ENCODE measurements at regions not wholly inside any gene's neighbourhood (a gene's known extent, or its start where the extent isn't known, plus 50 kb on each side); places are given as distances from the start of the nearest gene placed in this dataset.

DNA sequence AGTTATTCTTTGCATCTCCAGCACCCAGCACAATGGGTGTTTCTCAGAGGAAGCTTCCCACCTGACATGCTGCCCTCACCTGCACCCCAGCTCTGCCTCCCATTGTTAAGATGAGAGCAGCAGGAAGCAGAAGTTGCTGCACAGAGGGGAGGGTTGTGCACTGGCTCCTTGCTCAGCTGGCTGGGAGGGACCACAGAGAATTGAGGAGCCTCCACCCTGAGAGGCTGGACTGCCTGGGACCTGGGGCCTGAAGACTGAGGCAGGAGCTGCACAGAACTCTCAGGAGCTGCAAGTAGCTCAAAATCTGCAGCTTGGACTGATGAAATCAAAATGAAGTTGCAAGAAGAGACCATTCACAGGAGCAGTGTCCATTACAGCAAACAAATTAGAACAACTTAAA lies 222.3 kb upstream of the LINGO1 start (continued):
- TF ChIP-seq, protein P1, sequence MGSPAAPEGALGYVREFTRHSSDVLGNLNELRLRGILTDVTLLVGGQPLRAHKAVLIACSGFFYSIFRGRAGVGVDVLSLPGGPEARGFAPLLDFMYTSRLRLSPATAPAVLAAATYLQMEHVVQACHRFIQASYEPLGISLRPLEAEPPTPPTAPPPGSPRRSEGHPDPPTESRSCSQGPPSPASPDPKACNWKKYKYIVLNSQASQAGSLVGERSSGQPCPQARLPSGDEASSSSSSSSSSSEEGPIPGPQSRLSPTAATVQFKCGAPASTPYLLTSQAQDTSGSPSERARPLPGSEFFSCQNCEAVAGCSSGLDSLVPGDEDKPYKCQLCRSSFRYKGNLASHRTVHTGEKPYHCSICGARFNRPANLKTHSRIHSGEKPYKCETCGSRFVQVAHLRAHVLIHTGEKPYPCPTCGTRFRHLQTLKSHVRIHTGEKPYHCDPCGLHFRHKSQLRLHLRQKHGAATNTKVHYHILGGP (tag by site-specific recombination; IDR thresholded peaks at IDR 0.05), result no peak

DNA sequence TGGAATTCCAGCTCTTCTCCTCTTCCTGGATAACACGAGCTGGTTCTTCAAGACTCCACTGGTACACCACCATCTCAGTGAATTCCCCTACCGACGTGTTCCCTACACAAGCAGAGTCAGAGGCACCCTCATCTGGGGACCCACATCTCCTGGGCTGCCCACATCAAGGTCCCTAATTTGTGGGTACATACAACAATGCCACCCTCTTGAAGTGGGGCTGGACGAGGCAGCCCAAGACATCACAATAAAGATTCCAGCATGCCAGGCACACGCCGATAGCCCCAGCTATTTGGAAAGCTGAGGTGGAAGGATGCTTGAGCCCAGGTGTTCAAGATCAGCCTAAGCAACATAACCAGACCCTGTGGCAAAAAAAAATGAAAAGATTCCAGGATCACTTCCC lies 221.2 kb upstream of the LINGO1 start:
- Histone ChIP-seq H3K4me1 (ENCODE audit: control insufficient read depth, insufficient read depth, low read length) (no peaks in the 10 kb centered on the region), H3K27ac (ENCODE audit: extremely low read depth, low read depth, low read length) (no peak overlapping the region), H3K9me3 (ENCODE audit: control insufficient read depth, insufficient read depth, low read depth, low read length) (no peaks in the 10 kb centered on the region), H3K4me3 (ENCODE audit: low read depth, low read length) (no peak overlapping the region), H3K36me3 (ENCODE audit: control insufficient read depth in 2 of 2, insufficient read depth in 1 of 2, low read length in 2 of 2) (no peaks in the 10 kb centered on the region)
- CTCF ChIA-PET, result interaction anchor here (0.6 to 1.1 kb wide), 3 partner anchors 17 to 201 kb away, joined by 3 to 4 read pairs (median 4); no protein-coding TSS in a partner anchor
- TF ChIP-seq ZIC2 (tag by site-specific recombination; IDR thresholded peaks at IDR 0.05) (no peak), ZNF548 (tag by site-specific recombination; IDR thresholded peaks at IDR 0.05) (no peak), TCF7L2 (IDR thresholded peaks at IDR 0.05; ENCODE audit: borderline replicate concordance, low read depth, low read length) (no peak), ZNF514 (tag by site-specific recombination; IDR thresholded peaks at IDR 0.05) (no peak), MEIS1 (CRISPR knock-in tag; IDR thresholded peaks at IDR 0.05; ENCODE audit: borderline replicate concordance) (no peak), KLF7 (tag by site-specific recombination; IDR thresholded peaks at IDR 0.05; ENCODE audit: borderline replicate concordance) (no peak), ZNF114 (tag by site-specific recombination; IDR thresholded peaks at IDR 0.05) (no peak), SP2 (tag by site-specific recombination; IDR thresholded peaks at IDR 0.05) (no peak), ZNF747 (tag by site-specific recombination; IDR thresholded peaks at IDR 0.05) (no peak), ZNF843 (tag by site-specific recombination; IDR thresholded peaks at IDR 0.05) (no peak), ZNF223 (tag by site-specific recombination; IDR thresholded peaks at IDR 0.05) (no peak), TRIM28 (IDR thresholded peaks at IDR 0.05; ENCODE audit: borderline replicate concordance, low read length) (no peak), ZNF416 (tag by site-specific recombination; IDR thresholded peaks at IDR 0.05) (no peak), ZNF701 (tag by site-specific recombination; IDR thresholded peaks at IDR 0.05) (no peak)
- TF ChIP-seq, protein P2, sequence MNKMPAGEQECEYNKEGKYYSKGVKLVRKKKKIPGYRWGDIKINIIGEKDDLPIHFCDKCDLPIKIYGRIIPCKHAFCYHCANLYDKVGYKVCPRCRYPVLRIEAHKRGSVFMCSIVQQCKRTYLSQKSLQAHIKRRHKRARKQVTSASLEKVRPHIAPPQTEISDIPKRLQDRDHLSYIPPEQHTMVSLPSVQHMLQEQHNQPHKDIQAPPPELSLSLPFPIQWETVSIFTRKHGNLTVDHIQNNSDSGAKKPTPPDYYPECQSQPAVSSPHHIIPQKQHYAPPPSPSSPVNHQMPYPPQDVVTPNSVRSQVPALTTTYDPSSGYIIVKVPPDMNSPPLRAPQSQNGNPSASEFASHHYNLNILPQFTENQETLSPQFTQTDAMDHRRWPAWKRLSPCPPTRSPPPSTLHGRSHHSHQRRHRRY (tag by site-specific recombination; IDR thresholded peaks at IDR 0.05), result no peak
- TF ChIP-seq, protein P3, sequence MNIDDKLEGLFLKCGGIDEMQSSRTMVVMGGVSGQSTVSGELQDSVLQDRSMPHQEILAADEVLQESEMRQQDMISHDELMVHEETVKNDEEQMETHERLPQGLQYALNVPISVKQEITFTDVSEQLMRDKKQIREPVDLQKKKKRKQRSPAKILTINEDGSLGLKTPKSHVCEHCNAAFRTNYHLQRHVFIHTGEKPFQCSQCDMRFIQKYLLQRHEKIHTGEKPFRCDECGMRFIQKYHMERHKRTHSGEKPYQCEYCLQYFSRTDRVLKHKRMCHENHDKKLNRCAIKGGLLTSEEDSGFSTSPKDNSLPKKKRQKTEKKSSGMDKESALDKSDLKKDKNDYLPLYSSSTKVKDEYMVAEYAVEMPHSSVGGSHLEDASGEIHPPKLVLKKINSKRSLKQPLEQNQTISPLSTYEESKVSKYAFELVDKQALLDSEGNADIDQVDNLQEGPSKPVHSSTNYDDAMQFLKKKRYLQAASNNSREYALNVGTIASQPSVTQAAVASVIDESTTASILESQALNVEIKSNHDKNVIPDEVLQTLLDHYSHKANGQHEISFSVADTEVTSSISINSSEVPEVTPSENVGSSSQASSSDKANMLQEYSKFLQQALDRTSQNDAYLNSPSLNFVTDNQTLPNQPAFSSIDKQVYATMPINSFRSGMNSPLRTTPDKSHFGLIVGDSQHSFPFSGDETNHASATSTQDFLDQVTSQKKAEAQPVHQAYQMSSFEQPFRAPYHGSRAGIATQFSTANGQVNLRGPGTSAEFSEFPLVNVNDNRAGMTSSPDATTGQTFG (tag by site-specific recombination; IDR thresholded peaks at IDR 0.05; ENCODE audit: borderline replicate concordance), result no peak
- TF ChIP-seq, protein P4, sequence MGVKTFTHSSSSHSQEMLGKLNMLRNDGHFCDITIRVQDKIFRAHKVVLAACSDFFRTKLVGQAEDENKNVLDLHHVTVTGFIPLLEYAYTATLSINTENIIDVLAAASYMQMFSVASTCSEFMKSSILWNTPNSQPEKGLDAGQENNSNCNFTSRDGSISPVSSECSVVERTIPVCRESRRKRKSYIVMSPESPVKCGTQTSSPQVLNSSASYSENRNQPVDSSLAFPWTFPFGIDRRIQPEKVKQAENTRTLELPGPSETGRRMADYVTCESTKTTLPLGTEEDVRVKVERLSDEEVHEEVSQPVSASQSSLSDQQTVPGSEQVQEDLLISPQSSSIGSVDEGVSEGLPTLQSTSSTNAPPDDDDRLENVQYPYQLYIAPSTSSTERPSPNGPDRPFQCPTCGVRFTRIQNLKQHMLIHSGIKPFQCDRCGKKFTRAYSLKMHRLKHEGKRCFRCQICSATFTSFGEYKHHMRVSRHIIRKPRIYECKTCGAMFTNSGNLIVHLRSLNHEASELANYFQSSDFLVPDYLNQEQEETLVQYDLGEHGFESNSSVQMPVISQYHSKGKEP (tag by site-specific recombination; IDR thresholded peaks at IDR 0.05), result no peak
- TF ChIP-seq, protein P5, sequence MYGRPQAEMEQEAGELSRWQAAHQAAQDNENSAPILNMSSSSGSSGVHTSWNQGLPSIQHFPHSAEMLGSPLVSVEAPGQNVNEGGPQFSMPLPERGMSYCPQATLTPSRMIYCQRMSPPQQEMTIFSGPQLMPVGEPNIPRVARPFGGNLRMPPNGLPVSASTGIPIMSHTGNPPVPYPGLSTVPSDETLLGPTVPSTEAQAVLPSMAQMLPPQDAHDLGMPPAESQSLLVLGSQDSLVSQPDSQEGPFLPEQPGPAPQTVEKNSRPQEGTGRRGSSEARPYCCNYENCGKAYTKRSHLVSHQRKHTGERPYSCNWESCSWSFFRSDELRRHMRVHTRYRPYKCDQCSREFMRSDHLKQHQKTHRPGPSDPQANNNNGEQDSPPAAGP (tag by site-specific recombination; IDR thresholded peaks at IDR 0.05), result no peak
- POLR2A ChIA-PET, result no interaction called here

Data from HEK293 (cell line).